SHP77 (cell line): ENCODE measurements at regions not wholly inside any gene's neighbourhood (a gene's known extent, or its start where the extent isn't known, plus 50 kb on each side); places are given as distances from the start of the nearest gene placed in this dataset.
"Not testable (repeated sequence)": the region's sequence is repeated elsewhere in the genome, so short reads cannot be mapped to it uniquely, and the experiment has no call there.

ENCODE experiments used
- DNase-seq, 2 experiments: peaks; one replicate each; lab custom pipeline; 2025; lab: John Stamatoyannopoulos, UW

- DNase-seq = not testable (repeated sequence)
Measured at GRCh38 chr4:27075603-27076002, 215.0 kb downstream of the STIM2 start.

GRCh38 chr4:27078934-27079455 lies 218.4 kb downstream of the STIM2 start:
- no peak for DNase-seq

GRCh38 chr4:27081675-27082586 lies 221.3 kb downstream of the STIM2 start:
- no peak for DNase-seq

- DNase-seq = no peak
Measured at GRCh38 chr4:27082776-27083175, 222.1 kb downstream of the STIM2 start.

- DNase-seq = peak in 1 of 2 experiments; percentile 36
Measured at GRCh38 chr4:27084685-27085361, 224.2 kb downstream of the STIM2 start.

GRCh38 chr4:27085396-27085795 lies 224.8 kb downstream of the STIM2 start:
- DNase-seq = no peak

GRCh38 chr4:27087306-27088045 lies 226.8 kb downstream of the STIM2 start:
- no peak for DNase-seq

- DNase-seq = no peak
Measured at GRCh38 chr4:27088491-27088890, 227.8 kb downstream of the STIM2 start.

- no peak for DNase-seq
Measured at GRCh38 chr4:27089186-27089585, 228.5 kb downstream of the STIM2 start.

- DNase-seq = no peak
Measured at GRCh38 chr4:27090406-27090805, 229.8 kb downstream of the STIM2 start.

- DNase-seq = no peak
Measured at GRCh38 chr4:27094224-27094623, 233.6 kb downstream of the STIM2 start.

- no peak for DNase-seq
Measured at GRCh38 chr4:27094783-27095182, 234.1 kb downstream of the STIM2 start.

GRCh38 chr4:27096142-27096824 lies 235.6 kb downstream of the STIM2 start:
- DNase-seq = no peak

GRCh38 chr4:27098034-27098433 lies 237.4 kb downstream of the STIM2 start:
- DNase-seq = no peak

GRCh38 chr4:27100713-27101112 lies 240.1 kb downstream of the STIM2 start:
- DNase-seq = no peak

- DNase-seq = no peak
Measured at GRCh38 chr4:27101126-27101525, 240.5 kb downstream of the STIM2 start.

- no peak for DNase-seq
Measured at GRCh38 chr4:27101561-27101960, 240.9 kb downstream of the STIM2 start.

- no peak for DNase-seq
Measured at GRCh38 chr4:27111627-27112026, 251.0 kb downstream of the STIM2 start.

- DNase-seq = no peak
Measured at GRCh38 chr4:27112587-27112986, 251.9 kb downstream of the STIM2 start.

GRCh38 chr4:27115221-27115620 lies 254.6 kb downstream of the STIM2 start:
- DNase-seq = no peak

- DNase-seq = no peak
Measured at GRCh38 chr4:27117453-27117852, 256.8 kb downstream of the STIM2 start.

GRCh38 chr4:27119239-27119638 lies 258.6 kb downstream of the STIM2 start:
- DNase-seq = no peak
